IPS DF 4.7 (cell line): ENCODE measurements at regions not wholly inside any gene's neighbourhood (a gene's known extent, or its start where the extent isn't known, plus 50 kb on each side); places are given as distances from the start of the nearest gene placed in this dataset.

Experiments
- DNase-seq: peaks from one replicate; pipeline ENCODE4 v3.0.0-alpha.2; 2013; ENCODE audit warnings: low spot score; ENCODE audit errors: extremely low read depth

- DNase-seq: no peak
Measured at GRCh38 chr10:29962166-29962850, 97.1 kb downstream of the JCAD start.

- no peak for DNase-seq
Measured at GRCh38 chr10:29961351-29961750, 98.0 kb downstream of the JCAD start.

GRCh38 chr10:29960261-29960660 is 99.1 kb downstream of the JCAD start:
- no peak for DNase-seq

- no peak for DNase-seq
Measured at GRCh38 chr10:29959586-29959985, 99.8 kb downstream of the JCAD start.

GRCh38 chr10:29958440-29958839 is 100.9 kb downstream of the JCAD start:
- DNase-seq: no peak

- no peak for DNase-seq
Measured at GRCh38 chr10:29957907-29958331, 101.5 kb downstream of the JCAD start.

GRCh38 chr10:29957236-29957635 is 102.2 kb downstream of the JCAD start:
- DNase-seq: no peak

GRCh38 chr10:29956335-29956924 is 103.0 kb downstream of the JCAD start:
- DNase-seq: no peak

GRCh38 chr10:29955329-29955935 is 104.0 kb downstream of the JCAD start:
- no peak for DNase-seq

- no peak for DNase-seq
Measured at GRCh38 chr10:29951441-29951931, 107.9 kb downstream of the JCAD start.

- no peak for DNase-seq
Measured at GRCh38 chr10:29950391-29950790, 109.0 kb downstream of the JCAD start.

GRCh38 chr10:29949411-29950011 is 109.9 kb downstream of the JCAD start:
- DNase-seq: no peak

- no peak for DNase-seq
Measured at GRCh38 chr10:29948881-29949355, 110.5 kb downstream of the JCAD start.

- DNase-seq: no peak
Measured at GRCh38 chr10:29947701-29948060, 111.7 kb downstream of the JCAD start.

GRCh38 chr10:29946953-29947700 is 112.3 kb downstream of the JCAD start:
- DNase-seq: no peak

GRCh38 chr10:29946614-29946952 is 112.8 kb downstream of the JCAD start:
- DNase-seq: no peak

GRCh38 chr10:29941476-29941875 is 117.9 kb downstream of the JCAD start:
- DNase-seq: no peak

GRCh38 chr10:29932991-29933390 is 126.4 kb downstream of the JCAD start:
- DNase-seq: no peak

- DNase-seq: no peak
Measured at GRCh38 chr10:29931833-29932232, 127.6 kb downstream of the JCAD start.

- no peak for DNase-seq
Measured at GRCh38 chr10:29929006-29929405, 130.4 kb downstream of the JCAD start.

- DNase-seq: no peak
Measured at GRCh38 chr10:29926693-29927048, 132.7 kb downstream of the JCAD start.
